IPS-NIHi7 (cell line): ENCODE measurements at regions not wholly inside any gene's neighbourhood (a gene's known extent, or its start where the extent isn't known, plus 50 kb on each side); places are given as distances from the start of the nearest gene placed in this dataset.
A peak's percentile ranks its signal among the peaks of the same experiment; 100 is the strongest.
"Not testable (repeated sequence)": the region's sequence is repeated elsewhere in the genome, so short reads cannot be mapped to it uniquely, and the experiment has no call there.

ENCODE experiments used
- DNase-seq: peaks from one replicate; pipeline ENCODE4 v3.0.0; 2012; ENCODE audit warnings: mixed read lengths; ENCODE audit errors: extremely low spot score

DNA sequence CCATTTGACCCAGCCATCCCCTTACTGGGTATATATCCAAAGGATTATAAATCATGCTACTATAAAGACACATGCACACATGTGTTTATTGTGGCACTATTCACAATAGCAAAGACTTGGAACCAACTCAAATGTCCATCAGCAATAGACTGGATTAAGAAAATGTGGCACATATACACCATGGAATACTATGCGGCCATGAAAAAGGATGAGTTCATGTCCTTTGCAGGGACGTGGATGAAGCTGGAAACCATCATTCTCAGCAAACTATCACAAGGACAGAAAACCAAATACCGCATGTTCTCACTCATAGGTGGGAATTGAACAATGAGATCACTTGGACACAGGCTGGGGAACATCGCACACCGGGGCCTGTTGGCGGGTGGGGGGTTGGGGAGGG lies 913.4 kb upstream of the DIAPH2 start:
- DNase-seq = not testable (repeated sequence)

DNA sequence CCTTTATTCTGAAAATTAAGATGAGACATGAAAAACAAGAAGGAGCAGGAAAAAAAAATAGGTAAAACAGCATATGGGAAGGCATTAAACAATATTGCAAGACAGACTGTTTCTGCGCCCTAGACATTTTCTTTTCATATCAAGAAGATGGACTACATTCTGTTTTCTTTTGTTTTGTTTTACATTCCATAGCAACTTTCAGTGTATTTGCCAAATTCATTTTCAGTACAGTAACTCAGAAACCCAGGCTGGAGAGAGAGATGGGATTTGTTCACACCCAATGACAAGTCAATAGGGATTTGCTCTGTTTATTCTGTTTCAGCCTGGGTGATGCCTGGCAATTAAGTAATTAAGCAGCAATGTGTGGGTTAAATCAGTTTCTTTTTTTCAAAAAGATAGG lies 892.8 kb upstream of the DIAPH2 start:
- no peak for DNase-seq

DNA sequence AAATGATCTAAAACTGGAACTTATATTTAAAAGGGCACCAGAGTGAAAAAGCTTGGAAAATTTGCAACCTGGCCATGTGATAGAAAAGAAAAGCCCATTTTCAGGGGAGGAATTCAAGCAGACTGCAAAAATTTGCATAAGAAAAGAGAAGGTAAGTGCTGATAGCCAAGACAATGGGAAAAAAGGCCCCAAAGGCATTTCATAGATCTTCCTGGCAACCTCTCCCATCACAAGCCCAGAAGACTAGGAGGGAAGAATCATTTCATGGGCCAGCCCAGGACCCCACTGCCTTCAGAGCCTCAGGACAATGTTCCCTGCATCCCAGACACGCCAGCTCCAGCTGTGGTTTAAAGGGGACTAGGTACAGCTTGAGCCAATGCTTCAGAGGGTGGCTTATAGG lies 887.3 kb upstream of the DIAPH2 start:
- DNase-seq = no peak

DNA sequence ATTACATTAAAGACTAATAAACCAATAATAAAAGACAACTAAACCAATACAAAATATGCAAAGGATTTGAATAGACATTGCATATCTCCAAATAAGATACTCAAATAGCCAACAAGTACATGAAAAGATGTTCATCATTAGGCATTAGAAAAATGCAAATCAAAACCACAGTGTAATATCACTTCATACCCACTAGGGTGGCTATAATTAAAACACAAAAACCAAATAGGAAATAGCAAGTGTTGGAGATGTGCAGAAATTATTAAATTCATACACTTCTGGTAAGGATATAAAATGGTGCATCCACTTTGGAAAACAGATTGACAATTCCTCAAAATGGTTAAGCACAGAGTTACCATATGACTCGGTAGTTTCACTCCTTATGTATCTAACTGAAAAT lies 860.8 kb upstream of the DIAPH2 start:
- no peak for DNase-seq

DNA sequence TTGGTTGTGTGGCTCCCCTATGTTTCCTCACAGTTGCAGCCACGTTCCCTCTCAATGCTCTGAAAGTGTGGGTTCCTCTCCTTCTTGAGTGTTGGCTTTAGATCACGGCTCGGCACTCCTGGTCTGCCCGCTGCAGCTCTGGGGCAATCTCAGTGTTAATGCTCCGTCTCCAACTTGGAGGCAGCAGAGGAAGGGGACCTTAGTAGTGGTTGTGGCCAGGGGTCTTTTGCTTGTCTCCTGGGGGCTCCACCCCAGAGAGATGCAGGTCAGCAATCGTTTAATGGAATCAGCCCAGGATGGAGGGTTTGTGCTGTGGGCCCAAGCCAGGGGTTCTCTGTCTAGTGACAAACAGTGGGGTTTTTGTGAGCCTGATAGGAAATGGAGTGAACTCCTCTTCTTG lies 849.4 kb upstream of the DIAPH2 start:
- DNase-seq = no peak

DNA sequence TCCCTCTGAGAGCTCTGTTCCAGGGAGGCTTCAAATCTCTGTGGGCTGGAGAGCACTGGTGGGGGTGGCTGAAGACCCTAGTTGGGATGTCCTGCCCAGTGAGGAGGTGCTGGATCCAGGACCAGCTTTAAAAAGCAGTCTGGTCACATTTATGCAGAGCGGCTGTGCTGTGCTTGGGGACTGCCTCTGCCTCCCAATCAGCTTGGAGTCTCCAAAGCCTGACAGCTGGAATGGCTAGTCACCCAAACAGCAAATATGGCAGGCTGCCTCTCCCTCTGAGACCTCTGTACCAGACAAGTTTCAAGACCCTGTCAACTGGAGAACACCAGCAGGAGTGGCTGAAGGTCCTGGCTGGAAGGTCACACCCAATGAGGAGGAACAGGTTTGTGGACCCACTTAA lies 848.1 kb upstream of the DIAPH2 start:
- no peak for DNase-seq

DNA sequence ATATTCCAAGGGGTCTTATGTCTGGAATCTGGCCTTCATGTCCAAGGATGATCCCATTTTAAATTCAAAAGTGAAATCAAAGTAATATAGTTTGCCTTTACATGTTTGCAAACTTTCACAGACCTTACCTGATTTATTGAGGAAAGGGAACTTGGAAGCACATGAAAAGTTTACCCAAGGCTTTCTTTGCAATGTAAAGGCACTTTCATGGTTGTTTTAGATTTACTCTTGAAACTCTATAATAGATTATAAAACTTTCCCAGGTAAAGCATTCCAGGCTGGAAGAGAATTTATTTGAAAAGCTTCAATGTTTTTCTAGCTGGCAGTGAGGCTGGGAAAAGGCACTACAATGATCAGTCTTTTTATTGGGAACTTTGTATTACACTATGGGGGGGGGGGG lies 842.8 kb upstream of the DIAPH2 start:
- DNase-seq = no peak

DNA sequence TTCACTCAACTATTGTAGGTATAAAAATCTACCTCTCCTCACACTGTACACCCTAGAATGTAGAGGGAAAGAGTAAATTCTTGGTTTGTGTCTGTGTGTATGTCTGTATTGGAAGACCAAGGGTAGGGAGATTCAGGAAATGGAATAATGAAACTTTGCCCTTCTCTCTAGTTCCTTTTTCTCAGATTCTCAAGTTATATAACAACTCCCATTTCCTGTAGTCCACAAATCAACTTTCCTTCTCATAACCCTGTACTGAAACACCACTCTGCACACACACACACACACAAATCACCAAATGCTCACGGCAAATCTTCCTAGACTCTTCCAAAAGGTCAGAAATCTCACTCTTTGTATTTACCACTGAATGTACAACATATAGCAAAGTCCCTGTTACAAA lies 824.5 kb upstream of the DIAPH2 start:
- no peak for DNase-seq

DNA sequence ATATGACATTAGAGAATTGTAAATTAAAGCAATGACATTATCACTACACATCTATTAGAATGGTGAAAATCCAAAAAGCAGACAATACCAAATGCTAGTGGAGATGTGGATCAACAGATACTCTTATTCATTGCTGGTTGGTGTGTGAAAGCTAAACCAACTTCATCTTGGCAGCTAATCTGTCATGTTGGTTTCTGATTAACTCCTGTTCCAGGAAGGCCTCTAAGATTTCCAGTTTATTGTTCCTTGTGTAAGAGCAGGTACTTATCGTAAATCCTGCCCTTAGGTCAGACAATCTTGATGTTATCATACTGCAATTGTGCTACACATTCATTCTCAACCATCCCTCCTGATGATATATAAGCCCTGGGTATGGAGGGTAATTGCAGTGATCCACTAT lies 809.0 kb upstream of the DIAPH2 start:
- DNase-seq = no peak

DNA sequence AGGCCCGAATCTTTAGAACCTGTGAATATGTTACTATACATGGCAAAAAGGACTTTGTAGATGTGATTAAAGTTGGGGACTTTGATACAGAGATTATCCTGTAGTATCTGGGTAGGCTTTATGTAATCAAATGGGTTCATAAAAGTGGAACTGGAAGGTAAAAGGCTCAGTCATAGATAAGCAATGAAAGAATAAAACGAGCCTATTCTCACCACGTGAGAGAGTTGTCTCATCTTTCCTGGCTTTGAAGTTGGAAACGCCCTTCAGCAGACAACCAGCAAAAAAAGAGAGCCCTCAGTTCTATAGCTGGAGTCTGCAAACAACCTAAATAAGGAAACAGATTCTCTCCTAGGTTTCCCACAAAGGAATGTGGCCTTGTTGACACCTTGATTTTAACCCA lies 805.8 kb upstream of the DIAPH2 start:
- no peak for DNase-seq

DNA sequence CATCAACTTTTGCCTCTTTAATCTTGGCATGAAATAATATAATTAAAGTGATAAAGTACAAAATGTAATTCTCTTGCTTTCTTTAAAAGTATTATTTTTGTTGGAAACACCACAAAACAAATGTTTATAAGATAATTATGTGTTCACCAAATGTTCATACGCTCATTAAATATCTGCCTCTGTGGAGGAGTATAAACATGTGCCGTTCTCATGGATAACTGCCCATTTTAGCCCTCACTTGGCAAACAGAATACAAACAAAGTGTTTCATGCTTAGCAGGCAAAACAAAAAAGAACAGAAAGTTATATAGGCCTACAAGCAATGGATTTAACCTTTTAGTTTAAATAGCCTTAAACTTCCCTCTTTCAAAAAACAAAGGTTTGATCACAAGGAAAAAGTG lies 800.5 kb upstream of the DIAPH2 start:
- DNase-seq = no peak

DNA sequence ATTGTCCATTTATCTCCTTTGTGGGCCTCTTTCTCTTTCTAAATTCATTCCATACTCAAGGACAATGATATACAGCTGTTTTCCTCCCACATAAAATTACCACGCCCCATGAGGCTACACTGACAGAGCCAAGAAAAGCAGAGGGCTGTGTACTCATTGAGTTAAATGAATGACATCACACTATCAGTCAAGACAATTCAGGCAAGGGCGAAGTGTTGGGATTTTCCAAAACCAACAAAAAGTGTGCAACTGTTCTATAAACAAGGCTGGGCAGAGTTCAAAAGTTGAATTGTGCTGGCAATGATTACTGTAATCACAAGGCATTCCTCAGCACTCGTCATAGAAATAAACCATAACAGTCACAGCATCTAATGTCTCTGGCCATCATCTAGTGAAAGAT lies 799.6 kb upstream of the DIAPH2 start:
- DNase-seq = no peak

DNA sequence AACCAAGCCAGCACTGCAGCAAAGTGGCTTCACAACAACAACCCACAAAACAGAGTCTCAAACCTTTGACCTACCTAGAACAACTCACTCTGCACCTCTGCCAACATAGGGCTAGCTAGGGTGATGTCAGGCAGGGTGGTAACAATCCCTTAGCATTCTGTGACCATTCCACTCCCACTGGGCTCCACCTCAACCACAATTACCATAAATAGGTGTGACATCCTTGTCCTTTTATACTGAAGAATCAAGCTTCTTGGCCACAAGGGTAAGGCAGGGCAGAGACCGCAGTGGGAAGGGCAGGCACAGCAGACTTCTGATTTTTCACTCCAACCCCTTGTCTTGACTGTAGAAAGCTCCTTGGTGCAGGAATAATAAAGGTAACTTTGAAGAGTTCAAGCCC lies 795.4 kb upstream of the DIAPH2 start:
- no peak for DNase-seq

DNA sequence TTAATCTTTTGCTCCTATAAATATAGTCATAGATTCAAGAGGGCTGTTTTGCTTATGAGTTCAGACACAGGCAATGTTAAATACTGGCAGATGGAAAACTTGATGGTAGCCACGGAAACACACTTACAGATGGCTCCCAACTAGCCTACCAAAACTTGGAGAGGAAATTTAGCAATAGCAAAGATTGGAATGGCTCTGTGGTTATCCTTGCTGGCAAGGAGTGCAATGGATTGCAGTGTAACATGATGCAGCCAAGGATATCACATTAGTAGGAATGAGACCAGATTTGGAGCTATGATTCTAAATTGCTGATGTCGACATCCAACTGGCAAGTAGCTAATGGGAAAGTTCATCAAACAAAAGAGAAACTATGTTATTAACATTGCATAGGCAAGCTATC lies 791.0 kb upstream of the DIAPH2 start:
- no peak for DNase-seq

DNA sequence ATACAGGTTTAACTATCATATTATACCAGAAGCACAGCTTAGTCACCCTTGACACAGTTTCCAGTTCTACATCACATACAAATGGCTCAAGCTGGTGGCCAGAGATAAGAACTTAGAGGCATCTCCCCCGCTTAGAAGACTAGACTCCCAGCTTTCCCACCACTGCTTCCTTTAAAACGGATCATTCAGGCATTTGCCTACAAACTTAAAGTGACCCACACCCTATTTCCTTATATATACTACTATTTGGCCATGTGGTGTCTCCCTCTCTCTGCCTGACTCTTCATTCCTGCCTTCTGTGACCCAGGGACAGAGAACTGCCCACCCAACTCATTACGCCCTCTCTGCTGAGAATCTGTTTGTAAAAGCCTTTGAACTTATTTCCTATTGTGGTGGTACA lies 781.2 kb upstream of the DIAPH2 start:
- peak; percentile 59 for DNase-seq

DNA sequence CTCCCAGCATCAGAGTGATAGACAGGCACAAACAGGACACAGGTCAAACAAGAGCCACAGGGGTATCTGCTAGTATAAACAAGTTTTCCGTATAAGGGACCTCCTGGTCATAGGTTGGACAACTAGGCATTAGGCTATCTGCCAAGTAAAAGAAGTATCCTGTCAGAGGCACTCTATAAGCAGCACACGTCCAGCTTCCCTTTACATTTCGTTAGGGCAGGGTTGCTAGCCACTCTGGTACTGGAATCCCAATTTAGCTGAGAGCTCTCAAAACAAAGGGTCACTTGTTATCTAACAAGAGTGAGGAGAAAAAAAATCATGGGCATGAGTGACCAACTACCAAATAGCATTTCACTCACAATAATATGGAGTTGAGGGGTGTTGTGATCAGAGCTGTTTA lies 780.7 kb upstream of the DIAPH2 start:
- DNase-seq = no peak

DNA sequence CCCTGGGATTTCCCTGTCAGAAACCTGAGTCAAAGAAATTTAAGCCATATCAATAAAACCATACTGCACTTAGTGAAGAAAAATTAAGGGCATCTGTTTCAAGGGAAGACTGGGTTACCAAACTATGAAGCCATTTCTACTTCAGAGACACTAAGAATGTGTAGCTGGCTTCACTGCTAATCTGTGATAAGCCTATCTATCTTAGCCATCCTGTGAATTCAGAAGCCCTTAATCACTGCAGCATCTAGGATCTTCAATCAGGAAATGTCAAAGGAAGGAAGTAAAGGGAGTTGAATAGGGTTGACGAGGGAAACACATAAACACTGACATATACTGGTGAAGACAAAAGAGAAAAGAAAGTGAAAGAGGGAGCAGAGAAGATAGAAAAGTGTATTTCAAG lies 777.6 kb upstream of the DIAPH2 start:
- no peak for DNase-seq

DNA sequence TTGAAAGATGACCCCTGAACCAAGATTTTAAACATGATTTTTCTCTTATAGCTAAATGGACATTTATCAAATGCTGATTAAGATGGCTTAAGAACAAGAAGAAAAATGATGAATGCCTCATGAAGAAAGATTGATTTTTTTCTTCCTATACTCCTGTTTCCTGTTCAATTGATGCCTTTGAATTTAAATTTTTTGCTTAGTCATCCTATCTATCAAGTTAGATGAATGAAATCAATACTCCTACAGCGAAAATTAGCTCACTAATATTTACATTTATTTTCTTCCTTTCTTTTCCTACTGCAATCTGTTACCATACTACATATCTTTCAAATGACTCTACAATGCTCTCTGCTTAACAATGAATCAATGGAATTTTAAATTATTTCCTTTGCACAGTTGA lies 773.6 kb upstream of the DIAPH2 start:
- DNase-seq = no peak

DNA sequence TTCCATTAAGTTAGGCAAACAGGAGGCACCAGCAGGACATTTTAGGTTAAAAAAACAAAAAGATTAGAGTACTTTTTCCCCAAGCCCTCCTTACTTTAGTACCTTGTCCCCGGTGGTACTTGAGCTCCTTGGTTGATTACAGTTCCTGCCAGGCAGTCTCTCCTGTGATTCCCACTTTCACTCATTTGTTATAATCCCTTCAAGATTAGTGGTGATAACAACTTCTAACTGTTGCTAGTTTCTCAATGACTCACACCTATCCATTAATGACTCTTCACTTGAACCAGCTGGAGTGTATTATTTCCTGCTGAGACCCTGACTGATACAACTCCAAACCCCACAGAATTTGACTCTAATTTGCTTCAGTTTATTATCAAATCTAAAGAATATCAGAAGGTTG lies 765.0 kb upstream of the DIAPH2 start:
- peak; percentile 22 for DNase-seq

DNA sequence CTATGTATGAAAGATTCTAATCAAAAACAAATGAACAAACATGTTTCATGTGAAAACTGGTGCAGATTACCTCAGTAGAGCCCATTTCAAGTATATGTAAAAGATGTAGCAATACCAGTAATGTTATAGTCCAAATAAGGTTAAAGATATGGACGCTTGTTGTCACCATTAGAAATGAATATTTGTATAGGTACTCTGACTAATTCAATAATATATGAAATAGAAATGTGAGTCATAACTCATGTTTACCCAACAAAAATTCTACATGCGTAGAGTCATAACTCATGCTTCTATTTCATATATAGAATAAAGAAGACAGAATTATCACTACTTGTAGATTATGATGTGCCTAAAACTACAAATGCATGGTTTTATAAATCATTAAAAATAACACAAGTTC lies 739.1 kb upstream of the DIAPH2 start:
- no peak for DNase-seq

DNA sequence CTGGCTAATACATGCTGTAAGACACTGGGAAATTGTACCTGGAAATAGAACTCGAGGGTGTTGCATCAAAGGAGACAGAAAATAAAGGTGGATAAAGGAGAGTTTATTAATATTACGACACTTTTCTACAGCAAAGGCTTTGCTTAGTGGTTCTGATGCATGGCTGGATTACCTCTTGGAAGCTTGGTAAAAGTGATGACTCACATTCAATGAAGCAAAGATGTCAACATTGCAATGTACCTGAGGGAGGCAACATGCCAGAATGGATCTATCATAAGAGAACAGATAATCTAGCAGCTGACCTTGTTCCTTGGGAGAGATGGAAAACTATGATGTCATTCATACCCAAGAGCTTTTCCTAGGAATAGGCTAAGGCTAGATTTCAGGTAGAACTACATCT lies 735.1 kb upstream of the DIAPH2 start:
- no peak for DNase-seq

DNA sequence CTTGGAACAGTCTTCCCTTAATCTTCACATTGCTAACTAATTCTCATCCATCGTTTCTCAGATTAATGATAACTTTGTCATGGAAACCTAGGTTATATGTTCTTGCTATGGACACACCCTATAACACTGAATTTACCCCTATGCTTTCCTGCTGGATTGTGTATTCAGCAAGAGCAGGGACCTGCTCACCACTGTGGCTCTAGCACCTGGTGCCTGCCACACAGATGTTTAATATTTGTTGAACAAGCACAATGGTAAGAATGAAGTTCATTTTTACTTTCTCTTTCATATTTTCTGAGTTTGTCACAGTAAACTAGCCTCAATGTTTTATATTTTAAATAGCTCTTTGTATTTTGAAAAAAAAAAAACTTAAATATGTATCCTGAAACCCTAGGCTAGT lies 734.0 kb upstream of the DIAPH2 start:
- no peak for DNase-seq

DNA sequence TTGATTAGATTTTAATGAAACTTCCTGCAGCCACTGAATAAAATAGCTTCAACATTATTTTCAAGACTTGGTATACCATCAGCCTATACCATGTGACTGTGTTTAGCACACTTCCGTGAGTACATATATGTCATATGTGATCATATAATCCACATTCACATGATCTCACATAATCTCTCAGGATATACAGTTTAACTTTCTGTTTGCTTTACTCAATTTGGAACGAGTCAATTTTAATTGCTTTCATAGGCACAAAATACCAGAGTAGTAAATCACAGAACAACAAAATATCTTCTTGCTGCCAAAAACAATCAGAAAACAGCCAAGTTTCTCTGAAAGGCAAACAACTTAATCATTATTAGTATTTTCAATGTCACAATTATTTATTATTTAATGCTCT lies 731.1 kb upstream of the DIAPH2 start:
- DNase-seq = no peak

DNA sequence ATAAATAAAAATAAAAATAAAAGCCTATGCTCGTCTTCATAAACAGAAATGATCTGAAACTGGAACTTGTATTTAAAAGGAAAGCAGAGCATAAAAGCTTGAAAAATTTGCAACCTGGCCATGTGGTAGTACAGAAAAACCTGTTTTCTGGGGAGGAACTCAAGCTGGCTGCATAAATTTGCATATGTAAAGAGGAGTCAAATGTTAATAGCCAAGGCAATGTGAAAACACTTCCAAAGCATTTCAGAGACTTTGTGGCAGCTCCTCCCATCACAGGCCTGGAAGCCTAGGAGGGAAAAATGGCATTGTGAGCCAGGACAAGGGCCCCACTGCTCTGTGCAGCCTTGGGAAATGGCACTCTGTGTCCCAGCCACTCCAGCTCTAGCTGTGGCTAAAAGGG lies 727.9 kb upstream of the DIAPH2 start:
- no peak for DNase-seq

DNA sequence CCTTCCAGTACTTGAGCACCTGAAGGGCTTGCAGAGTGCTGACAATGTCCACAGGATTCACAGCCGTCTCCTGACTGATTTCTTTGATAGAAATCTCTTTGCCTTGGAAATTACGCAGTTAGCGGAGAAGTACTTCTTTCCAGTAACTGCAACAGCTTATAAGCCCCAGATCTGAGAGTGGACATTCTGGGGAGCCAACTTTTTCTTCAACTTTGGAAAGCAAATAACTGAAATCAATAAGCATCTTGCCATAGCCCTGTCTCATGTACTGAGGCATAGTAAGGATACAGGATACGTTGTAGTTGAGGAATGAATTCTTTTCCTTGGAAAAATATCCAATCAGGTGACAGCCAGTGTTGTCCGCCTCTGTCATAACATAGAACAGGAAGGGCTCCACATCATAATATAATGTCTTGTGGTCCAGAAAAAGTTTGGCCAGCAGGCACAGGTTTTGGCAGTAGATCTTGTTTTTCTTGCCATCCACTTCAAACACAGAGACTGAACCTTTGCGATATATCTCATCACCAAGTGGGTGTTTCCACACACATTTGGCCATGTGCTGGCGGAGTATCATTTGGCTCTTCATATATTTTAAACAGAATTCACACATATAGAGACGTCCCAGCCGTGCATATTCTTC lies 711.1 kb upstream of the DIAPH2 start:
- not testable (repeated sequence) for DNase-seq
